ENCODE measurements at regions not wholly inside any gene's neighbourhood (a gene's known extent, or its start where the extent isn't known, plus 50 kb on each side); places are given as distances from the start of the nearest gene placed in this dataset.

GRCh38 chr4:177005674-177006230 lies 213.0 kb upstream of the VEGFC start:
- no peak overlapping the region for H3K4me3 ChIP-seq (ENCODE audit: low read depth, low read length)
- TF ChIP-seq CTCF (IDR thresholded peaks at IDR 0.05; ENCODE audit: control insufficient read depth, extremely low read depth, insufficient read depth) = no peak
- no peak for DNase-seq (ENCODE audit: low read depth)

DNA sequence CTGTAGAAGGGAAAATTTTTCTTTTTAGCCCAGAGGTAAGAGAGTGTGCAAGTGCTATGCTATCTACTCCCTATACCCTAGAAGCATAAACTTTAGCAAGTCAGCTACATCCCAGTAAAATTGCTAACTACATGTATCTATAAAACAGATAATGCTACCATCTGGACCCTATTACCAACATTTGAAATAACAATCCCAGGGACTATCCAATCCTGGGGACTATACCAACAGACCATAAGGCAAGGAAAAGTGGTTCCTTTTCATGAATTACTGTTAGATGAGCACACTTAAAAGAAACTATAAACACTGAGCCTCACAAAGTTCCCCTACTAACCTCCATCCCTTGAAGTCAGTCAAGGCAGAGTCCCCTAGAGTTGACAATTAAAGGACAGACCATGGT lies 213.6 kb upstream of the VEGFC start:
- no peak for TF ChIP-seq CTCF (IDR thresholded peaks at IDR 0.05; ENCODE audit: control insufficient read depth, extremely low read depth, insufficient read depth)
- no peak for DNase-seq (ENCODE audit: low read depth)
- no peak overlapping the region for H3K4me3 ChIP-seq (ENCODE audit: low read depth, low read length)

DNA sequence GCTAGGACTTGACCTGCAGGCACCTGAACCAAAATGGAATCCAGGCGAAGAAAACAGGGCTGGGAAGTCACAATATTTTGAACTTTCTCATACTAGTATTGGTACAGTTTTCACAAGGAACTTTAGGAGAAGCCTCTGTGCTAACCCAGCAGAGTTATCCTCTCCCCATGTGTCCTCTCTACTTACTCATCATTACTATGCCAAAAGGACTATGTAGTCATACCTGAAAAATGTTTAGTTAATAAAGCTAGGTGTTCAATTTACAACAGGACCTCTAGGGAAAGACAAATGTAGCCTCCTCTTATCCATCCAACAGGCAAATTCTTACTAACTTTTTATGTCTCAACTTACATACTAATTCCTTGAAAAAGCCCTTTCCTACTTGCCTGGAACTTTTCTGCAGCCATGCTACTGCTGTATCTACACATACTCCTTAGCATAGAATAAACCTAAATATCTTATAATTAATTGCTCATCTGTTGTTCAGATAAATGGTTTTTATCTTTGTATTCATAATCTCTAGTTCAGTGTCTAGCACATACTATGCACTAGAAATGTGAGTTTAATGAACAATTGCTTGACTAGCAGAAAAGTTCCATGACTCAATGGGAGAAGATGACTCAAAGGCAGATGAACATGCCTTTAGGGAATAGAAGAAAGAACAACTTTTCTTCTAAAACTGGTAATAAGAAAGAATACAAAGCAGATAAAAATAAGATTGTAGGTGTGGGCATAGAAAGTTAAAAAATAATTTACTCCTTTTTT lies 215.5 kb upstream of the VEGFC start:
- no peak for TF ChIP-seq CTCF (IDR thresholded peaks at IDR 0.05; ENCODE audit: control insufficient read depth, extremely low read depth, insufficient read depth)
- H3K4me3 ChIP-seq (ENCODE audit: low read depth, low read length) = no peak overlapping the region
- no peak for DNase-seq (ENCODE audit: low read depth)

DNA sequence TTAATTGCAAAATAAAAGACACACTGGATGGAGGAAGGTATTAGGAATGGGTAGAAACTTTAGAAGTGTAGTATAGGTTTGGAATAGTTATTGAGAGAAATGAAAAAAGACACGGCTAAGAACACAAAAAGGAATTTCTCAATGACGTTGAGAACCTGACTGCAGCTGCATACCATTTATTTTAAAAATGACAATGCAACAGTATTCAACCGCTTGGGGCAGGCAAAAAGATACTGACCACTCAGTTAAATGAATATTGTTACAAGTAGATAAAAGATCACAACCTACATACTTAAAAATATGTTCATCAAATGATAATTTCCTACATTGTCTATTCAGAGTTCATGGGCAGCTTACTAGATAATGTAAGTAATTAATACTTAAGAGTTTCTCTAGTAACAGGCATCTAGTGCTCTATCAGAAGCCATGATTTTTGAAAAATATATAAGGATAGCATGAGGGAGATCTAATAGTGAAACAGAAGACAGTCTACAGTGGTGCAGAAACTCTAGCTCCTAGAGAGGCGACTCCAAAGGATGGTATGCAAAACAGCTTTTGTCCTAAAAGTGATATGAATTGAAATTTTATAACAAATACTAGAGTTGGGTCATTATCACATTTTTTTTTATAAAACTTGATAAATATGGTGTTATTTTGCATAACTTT lies 216.2 kb upstream of the VEGFC start:
- TF ChIP-seq CTCF (IDR thresholded peaks at IDR 0.05; ENCODE audit: control insufficient read depth, extremely low read depth, insufficient read depth) = no peak
- DNase-seq (ENCODE audit: low read depth) = no peak
- no peak overlapping the region for H3K4me3 ChIP-seq (ENCODE audit: low read depth, low read length)

DNA sequence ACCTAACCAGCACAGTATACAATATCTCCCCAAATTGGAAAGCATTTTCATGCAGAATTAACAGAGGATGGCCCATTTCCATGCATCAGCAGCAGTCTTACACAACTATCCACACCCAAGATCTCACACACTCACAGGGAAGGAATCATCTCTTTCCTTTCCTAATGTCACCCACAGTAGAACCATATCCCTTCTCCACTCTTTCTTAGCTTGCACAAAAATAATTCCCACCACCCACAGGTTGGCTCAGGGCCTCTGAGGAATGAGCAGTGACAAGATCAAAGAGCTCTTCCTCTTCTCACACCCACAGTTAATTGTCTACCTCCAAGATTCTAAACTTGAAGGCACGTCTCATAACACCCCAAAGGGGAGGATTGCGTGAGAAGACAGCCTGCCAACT lies 217.7 kb upstream of the VEGFC start:
- DNase-seq (ENCODE audit: low read depth) = no peak
- TF ChIP-seq CTCF (IDR thresholded peaks at IDR 0.05; ENCODE audit: control insufficient read depth, extremely low read depth, insufficient read depth) = no peak
- H3K4me3 ChIP-seq (ENCODE audit: low read depth, low read length) = no peak overlapping the region

DNA sequence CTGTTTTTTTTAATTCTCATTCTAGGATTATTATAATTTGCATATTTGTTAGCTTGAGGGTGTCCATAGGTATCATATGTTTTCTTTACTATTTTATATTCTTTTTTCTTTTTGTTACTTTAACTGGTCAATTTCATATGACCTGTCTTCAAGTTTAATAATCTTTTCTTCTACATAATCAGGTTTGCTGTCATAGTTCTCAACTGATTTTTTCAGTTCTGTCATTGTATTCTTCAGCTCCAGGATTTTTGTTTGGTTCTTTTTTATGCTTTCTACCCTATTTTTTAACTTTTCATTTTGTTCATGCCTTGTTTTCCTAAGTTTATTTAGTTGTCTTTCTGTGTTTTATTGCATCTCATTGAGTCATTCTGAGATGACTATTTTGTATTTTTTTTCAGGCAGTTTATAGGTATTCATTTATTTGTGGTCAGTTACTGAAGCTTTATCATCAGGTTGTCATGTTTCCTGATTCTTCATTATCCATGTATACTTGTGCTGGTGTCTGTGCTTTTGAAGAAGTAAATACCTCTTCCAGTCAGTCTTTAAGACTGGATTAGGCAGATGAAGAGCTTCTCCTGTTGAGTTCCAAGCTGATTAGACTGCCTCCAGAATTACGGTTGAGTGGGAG lies 220.3 kb upstream of the VEGFC start:
- no peak overlapping the region for H3K4me3 ChIP-seq (ENCODE audit: low read depth, low read length)
- no peak for DNase-seq (ENCODE audit: low read depth)
- no peak for TF ChIP-seq CTCF (IDR thresholded peaks at IDR 0.05; ENCODE audit: control insufficient read depth, extremely low read depth, insufficient read depth)
